ENCODE measurements at regions not wholly inside any gene's neighbourhood (a gene's known extent, or its start where the extent isn't known, plus 50 kb on each side); places are given as distances from the start of the nearest gene placed in this dataset.

DNA sequence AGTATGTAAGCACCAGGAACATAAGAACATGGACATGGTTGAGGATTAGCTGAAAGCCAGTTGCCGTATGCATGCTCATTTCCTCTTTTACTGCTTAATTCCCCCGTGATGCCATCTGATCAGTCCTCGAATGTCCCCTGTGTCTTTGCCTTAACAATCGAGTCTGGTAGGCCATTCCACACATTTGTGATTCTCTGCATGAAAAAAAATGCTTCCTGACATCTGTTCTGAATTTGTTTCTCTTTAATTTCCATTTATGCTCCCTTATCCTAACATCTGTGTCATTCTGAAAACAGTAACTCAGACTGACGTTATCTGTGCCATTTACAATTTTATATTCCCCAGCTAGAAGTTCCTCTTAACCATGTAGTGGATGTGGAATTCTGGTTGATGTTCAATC lies 158.2 kb upstream of the TOX3 start:
- Histone ChIP-seq H3K27me3 (ENCODE audit: insufficient read depth, low read length) (peaks cover 8% of the 10 kb centered on the region; the same call in 1 of the 2 replicates), H3K4me3 (replicated peaks in 1 of 2; ENCODE audit: low read depth in 1 of 2, low read length in 2 of 2) (no peak overlapping the region), H3K9me2 (ENCODE audit: insufficient read depth) (no peaks in the 10 kb centered on the region), H3K4me2 (ENCODE audit: low read length) (no peak overlapping the region), H4K20me1 (ENCODE audit: insufficient read depth) (no peaks in the 10 kb centered on the region), H3K27ac (ENCODE audit: low read depth, low read length) (no peak overlapping the region), H3K9me3 (ENCODE audit: control insufficient read depth in 1 of 2, insufficient read depth in 1 of 2, low read depth in 1 of 2, low read length in 2 of 2) (no peaks in the 10 kb centered on the region), H2AFZ (ENCODE audit: low read depth, low read length, poor library complexity, severe bottlenecking) (no peak overlapping the region), H3K4me1 (ENCODE audit: control insufficient read depth in 1 of 2, insufficient read depth in 2 of 2, low read length in 2 of 2) (no peaks in the 10 kb centered on the region), H3K9ac (ENCODE audit: low read length) (no peak overlapping the region), H3K79me2 (ENCODE audit: insufficient read depth, low read length) (no peaks in the 10 kb centered on the region), H3K36me3 (ENCODE audit: control insufficient read depth in 1 of 2, insufficient read depth in 2 of 2, low read length in 2 of 2) (no peaks in the 10 kb centered on the region)
- no peak for ATAC-seq
- ChIA-PET POLR2A (no interaction called here), CTCF (no interaction called here), RAD21 (ENCODE audit: low non-redundant PET in 1 of 2, low total read pairs in 2 of 2, uncharacterized antibody in 2 of 2, unreplicated experiment in 2 of 2) (no interaction called here)
- TF ChIP-seq, protein P1, sequence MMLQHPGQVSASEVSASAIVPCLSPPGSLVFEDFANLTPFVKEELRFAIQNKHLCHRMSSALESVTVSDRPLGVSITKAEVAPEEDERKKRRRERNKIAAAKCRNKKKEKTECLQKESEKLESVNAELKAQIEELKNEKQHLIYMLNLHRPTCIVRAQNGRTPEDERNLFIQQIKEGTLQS (IDR thresholded peaks at IDR 0.05) = no peak
- no peak for DNase-seq (ENCODE audit: low read depth, low spot score)
- intact Hi-C loops (cut with micrococcal nuclease) = no loop called here
- BruUV-seq (replicated peaks) = no TSS peak

DNA sequence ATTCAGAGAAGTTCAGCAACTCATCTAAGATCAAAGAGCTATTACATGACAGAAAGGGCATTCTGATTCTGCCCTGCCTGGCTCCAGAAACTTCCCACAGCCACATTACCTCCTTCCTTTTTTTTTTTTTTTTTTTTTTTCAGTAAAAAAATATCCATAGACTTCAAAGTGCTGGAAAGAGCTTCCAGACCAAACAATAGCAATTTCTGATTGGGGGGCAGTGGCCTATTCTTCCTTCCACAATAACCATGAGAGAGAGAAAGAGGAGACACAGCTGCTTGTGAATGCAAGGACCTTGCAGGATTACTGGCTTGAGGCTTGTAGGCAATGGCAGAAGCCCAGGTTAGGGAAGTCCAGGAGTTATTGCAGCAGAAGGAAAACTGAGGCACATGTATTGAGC lies 151.0 kb upstream of the TOX3 start:
- intact Hi-C loops (cut with micrococcal nuclease) = no loop called here
- Histone ChIP-seq H3K4me2 (ENCODE audit: low read length) (no peak overlapping the region), H3K4me1 (ENCODE audit: control insufficient read depth in 1 of 2, insufficient read depth in 2 of 2, low read length in 2 of 2) (no peaks in the 10 kb centered on the region), H3K4me3 (replicated peaks in 1 of 2; ENCODE audit: low read depth in 1 of 2, low read length in 2 of 2) (no peak overlapping the region), H3K36me3 (ENCODE audit: control insufficient read depth in 1 of 2, insufficient read depth in 2 of 2, low read length in 2 of 2) (no peaks in the 10 kb centered on the region), H3K9ac (ENCODE audit: low read length) (no peak overlapping the region), H3K9me3 (ENCODE audit: control insufficient read depth in 1 of 2, insufficient read depth in 1 of 2, low read depth in 1 of 2, low read length in 2 of 2) (no peaks in the 10 kb centered on the region), H2AFZ (ENCODE audit: low read depth, low read length, poor library complexity, severe bottlenecking) (no peak overlapping the region), H4K20me1 (ENCODE audit: insufficient read depth) (no peaks in the 10 kb centered on the region), H3K79me2 (ENCODE audit: insufficient read depth, low read length) (no peaks in the 10 kb centered on the region), H3K27me3 (ENCODE audit: insufficient read depth, low read length) (no peaks in the 10 kb centered on the region), H3K27ac (ENCODE audit: low read depth, low read length) (no peak overlapping the region), H3K9me2 (ENCODE audit: insufficient read depth) (no peaks in the 10 kb centered on the region)
- DNase-seq (ENCODE audit: low read depth, low spot score) = no peak
- BruUV-seq (replicated peaks) = no TSS peak
- ChIA-PET RAD21 (ENCODE audit: low non-redundant PET in 1 of 2, low total read pairs in 2 of 2, uncharacterized antibody in 2 of 2, unreplicated experiment in 2 of 2) (no interaction called here), CTCF (no interaction called here), POLR2A (no interaction called here)
- ATAC-seq = no peak
- TF ChIP-seq EGR1 (IDR thresholded peaks at IDR 0.05; ENCODE audit: low read depth) = no peak

DNA sequence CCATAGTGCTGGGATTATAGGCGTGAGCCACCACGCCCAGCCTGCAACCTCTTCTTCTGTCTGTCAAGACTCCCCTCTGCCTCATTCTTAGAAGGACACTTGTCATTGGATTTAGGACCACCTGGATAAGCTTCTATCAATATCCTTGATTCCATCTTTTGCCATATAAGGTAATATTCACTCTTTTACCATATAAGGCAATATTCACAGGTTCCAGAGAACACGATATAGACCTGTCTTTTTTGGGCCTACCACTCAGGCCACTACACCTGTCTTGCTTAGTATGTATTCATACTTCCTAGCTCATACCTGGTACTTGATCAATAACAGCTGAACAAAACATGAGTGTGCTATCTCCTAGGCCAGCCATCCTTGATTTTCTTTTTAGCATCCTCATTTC lies 149.2 kb upstream of the TOX3 start:
- Histone ChIP-seq H3K36me3 (ENCODE audit: control insufficient read depth in 1 of 2, insufficient read depth in 2 of 2, low read length in 2 of 2) (no peaks in the 10 kb centered on the region), H4K20me1 (ENCODE audit: insufficient read depth) (no peaks in the 10 kb centered on the region), H3K4me2 (ENCODE audit: low read length) (no peak overlapping the region), H3K27ac (ENCODE audit: low read depth, low read length) (no peak overlapping the region), H3K9ac (ENCODE audit: low read length) (no peak overlapping the region), H3K9me2 (ENCODE audit: insufficient read depth) (no peaks in the 10 kb centered on the region), H3K4me1 (ENCODE audit: control insufficient read depth in 1 of 2, insufficient read depth in 2 of 2, low read length in 2 of 2) (no peaks in the 10 kb centered on the region), H2AFZ (ENCODE audit: low read depth, low read length, poor library complexity, severe bottlenecking) (no peak overlapping the region), H3K79me2 (ENCODE audit: insufficient read depth, low read length) (no peaks in the 10 kb centered on the region), H3K9me3 (ENCODE audit: control insufficient read depth in 1 of 2, insufficient read depth in 1 of 2, low read depth in 1 of 2, low read length in 2 of 2) (peaks cover 0 to under 1% of the 10 kb centered on the region in 2 experiments; a peak in 2 of 4 replicates), H3K27me3 (ENCODE audit: insufficient read depth, low read length) (no peaks in the 10 kb centered on the region), H3K4me3 (replicated peaks in 1 of 2; ENCODE audit: low read depth in 1 of 2, low read length in 2 of 2) (no peak overlapping the region)
- RAD21 ChIA-PET (ENCODE audit: low non-redundant PET in 1 of 2, low total read pairs in 2 of 2, uncharacterized antibody in 2 of 2, unreplicated experiment in 2 of 2) = no interaction called here
- POLR2A ChIA-PET = no interaction called here
- CTCF ChIA-PET = no interaction called here
- no TSS peak for BruUV-seq (replicated peaks)
- no peak for DNase-seq (ENCODE audit: low read depth, low spot score)
- intact Hi-C loops (cut with micrococcal nuclease) = no loop called here
- no peak for ATAC-seq
- TF ChIP-seq RAD21 (IDR thresholded peaks at IDR 0.05; ENCODE audit: low read depth) (no peak), CEBPB (IDR thresholded peaks at IDR 0.05; ENCODE audit: low read depth) (no peak), SIN3A (IDR thresholded peaks at IDR 0.05; ENCODE audit: low read depth) (no peak), EGR1 (IDR thresholded peaks at IDR 0.05; ENCODE audit: low read depth) (no peak), ZNF274 (IDR thresholded peaks at IDR 0.05; ENCODE audit: low read depth, low read length) (no peak), POLR2AphosphoS5 (IDR thresholded peaks at IDR 0.05; ENCODE audit: low read depth, low read length) (no peak), FOSL1 (IDR thresholded peaks at IDR 0.05; ENCODE audit: low read depth) (no peak)
- TF ChIP-seq, protein P2, sequence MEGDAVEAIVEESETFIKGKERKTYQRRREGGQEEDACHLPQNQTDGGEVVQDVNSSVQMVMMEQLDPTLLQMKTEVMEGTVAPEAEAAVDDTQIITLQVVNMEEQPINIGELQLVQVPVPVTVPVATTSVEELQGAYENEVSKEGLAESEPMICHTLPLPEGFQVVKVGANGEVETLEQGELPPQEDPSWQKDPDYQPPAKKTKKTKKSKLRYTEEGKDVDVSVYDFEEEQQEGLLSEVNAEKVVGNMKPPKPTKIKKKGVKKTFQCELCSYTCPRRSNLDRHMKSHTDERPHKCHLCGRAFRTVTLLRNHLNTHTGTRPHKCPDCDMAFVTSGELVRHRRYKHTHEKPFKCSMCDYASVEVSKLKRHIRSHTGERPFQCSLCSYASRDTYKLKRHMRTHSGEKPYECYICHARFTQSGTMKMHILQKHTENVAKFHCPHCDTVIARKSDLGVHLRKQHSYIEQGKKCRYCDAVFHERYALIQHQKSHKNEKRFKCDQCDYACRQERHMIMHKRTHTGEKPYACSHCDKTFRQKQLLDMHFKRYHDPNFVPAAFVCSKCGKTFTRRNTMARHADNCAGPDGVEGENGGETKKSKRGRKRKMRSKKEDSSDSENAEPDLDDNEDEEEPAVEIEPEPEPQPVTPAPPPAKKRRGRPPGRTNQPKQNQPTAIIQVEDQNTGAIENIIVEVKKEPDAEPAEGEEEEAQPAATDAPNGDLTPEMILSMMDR (IDR thresholded peaks at IDR 0.05 in 2 of 3, conservative IDR thresholded peaks at IDR 0.05 in 1 of 3; ENCODE audit: borderline replicate concordance in 1 of 3, insufficient read depth in 1 of 3, low read depth in 2 of 3, low read length in 2 of 3) = no peak
- TF ChIP-seq, protein P3, sequence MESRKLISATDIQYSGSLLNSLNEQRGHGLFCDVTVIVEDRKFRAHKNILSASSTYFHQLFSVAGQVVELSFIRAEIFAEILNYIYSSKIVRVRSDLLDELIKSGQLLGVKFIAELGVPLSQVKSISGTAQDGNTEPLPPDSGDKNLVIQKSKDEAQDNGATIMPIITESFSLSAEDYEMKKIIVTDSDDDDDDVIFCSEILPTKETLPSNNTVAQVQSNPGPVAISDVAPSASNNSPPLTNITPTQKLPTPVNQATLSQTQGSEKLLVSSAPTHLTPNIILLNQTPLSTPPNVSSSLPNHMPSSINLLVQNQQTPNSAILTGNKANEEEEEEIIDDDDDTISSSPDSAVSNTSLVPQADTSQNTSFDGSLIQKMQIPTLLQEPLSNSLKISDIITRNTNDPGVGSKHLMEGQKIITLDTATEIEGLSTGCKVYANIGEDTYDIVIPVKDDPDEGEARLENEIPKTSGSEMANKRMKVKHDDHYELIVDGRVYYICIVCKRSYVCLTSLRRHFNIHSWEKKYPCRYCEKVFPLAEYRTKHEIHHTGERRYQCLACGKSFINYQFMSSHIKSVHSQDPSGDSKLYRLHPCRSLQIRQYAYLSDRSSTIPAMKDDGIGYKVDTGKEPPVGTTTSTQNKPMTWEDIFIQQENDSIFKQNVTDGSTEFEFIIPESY (IDR thresholded peaks at IDR 0.05; ENCODE audit: extremely low read depth, insufficient replicate concordance, low read length) = no peak

Data from HCT116 (cell line).